B cell (primary cell): ENCODE measurements at regions not wholly inside any gene's neighbourhood (a gene's known extent, or its start where the extent isn't known, plus 50 kb on each side); places are given as distances from the start of the nearest gene placed in this dataset.

Experiments
- ATAC-seq: fragments of 200-7000 bp; cut with Tn5 transposase; one replicate; pipeline ENCODE4 v1.10.0; 2021; ENCODE audit warnings: low read depth, mild to moderate bottlenecking, moderate number of reproducible peaks, moderate library complexity
- CTCF ChIA-PET: fragments of 350-600 bp; sonication (Branson Sonifier 250); formaldehyde crosslinking; loops from one replicate; lab custom pipeline; 2021; ENCODE audit warnings: antibody characterized with exemption, inconsistent platforms; lab: Charles Lee
- POLR2A ChIA-PET: fragments of 350-600 bp; sonication (Branson Sonifier 250); formaldehyde crosslinking; loops from one replicate; lab custom pipeline; 2021; ENCODE audit warnings: antibody characterized with exemption; lab: Charles Lee
- DNase-seq: peaks from one replicate; pipeline ENCODE4 v3.0.0; 2013
- H2AFZ ChIP-seq: 2 replicates; pipeline ENCODE4 v1.6.1; 2012; ENCODE audit warnings: mild to moderate bottlenecking, low read depth, low read length; ENCODE audit not compliant: insufficient read depth, poor library complexity, severe bottlenecking
- H3K27ac ChIP-seq, 2 donors: 1 replicate in 1 of 2; 2 replicates in 1 of 2; pipeline ENCODE4 v1.5.1; 2012 to 2013; ENCODE audit warnings: low read length in 2 of 2, mild to moderate bottlenecking in 2 of 2, moderate library complexity in 1 of 2
- H3K27me3 ChIP-seq, 4 experiments: fragments of 200-600 bp in 1 of 4; sonication (generic) in 1 of 4; replicated peaks in 1 of 4; 1 replicate in 2 of 4; 2 replicates in 2 of 4; pipeline versions ENCODE4 v1.6.1 to v1.7.0; 2013 to 2016; ENCODE audit warnings: low read length in 3 of 4, mild to moderate bottlenecking in 2 of 4, mixed read lengths in 1 of 4, moderate library complexity in 1 of 4; ENCODE audit not compliant: insufficient read depth in 4 of 4, control insufficient read depth in 3 of 4; ENCODE audit errors: control extremely low read depth in 1 of 4
- H3K36me3 ChIP-seq, 2 experiments: replicated peaks in 1 of 2; 1 replicate in 1 of 2; 2 replicates in 1 of 2; pipeline versions ENCODE4 v1.6.1 to v1.7.1; 2013; ENCODE audit warnings: low read length in 1 of 2; ENCODE audit not compliant: insufficient read depth in 2 of 2, control insufficient read depth in 1 of 2; ENCODE audit errors: control extremely low read depth in 1 of 2, extremely low read depth in 1 of 2
- H3K4me1 ChIP-seq, 2 donors: fragments of 200-600 bp in 1 of 2; sonication (generic) in 1 of 2; 1 replicate in 1 of 2; 2 replicates in 1 of 2; pipeline versions ENCODE4 v1.5.1 to v1.6.1; 2013 to 2017; ENCODE audit warnings: low read length in 2 of 2; ENCODE audit not compliant: control insufficient read depth in 2 of 2, insufficient read depth in 2 of 2
- H3K4me2 ChIP-seq: replicated peaks from 2 replicates; pipeline ENCODE3; 2012; ENCODE audit warnings: mild to moderate bottlenecking, low read depth, low read length; ENCODE audit not compliant: poor library complexity, severe bottlenecking
- H3K4me3 ChIP-seq, 5 experiments: fragments of 200-600 bp in 1 of 5; sonication (generic) in 1 of 5; 1 replicate in 3 of 5; 2 replicates in 2 of 5; pipeline versions ENCODE4 v1.5.1 to v1.7.0; 2011 to 2016; ENCODE audit warnings: low read length in 4 of 5, mild to moderate bottlenecking in 4 of 5, low read depth in 2 of 5, control low read depth in 1 of 5, moderate library complexity in 1 of 5; ENCODE audit not compliant: insufficient read depth in 1 of 5; ENCODE audit errors: control extremely low read depth in 1 of 5, extremely low read depth in 1 of 5
- H3K79me2 ChIP-seq: fragments of 200-600 bp; sonication (generic); one replicate; pipeline ENCODE4 v1.6.0; 2016; ENCODE audit warnings: low read length; ENCODE audit not compliant: control insufficient read depth, insufficient read depth
- H3K9ac ChIP-seq: fragments of 200-600 bp; sonication (generic); 2 replicates; pipeline ENCODE4 v1.6.1; 2017; ENCODE audit warnings: mild to moderate bottlenecking, low read length, moderate library complexity
- H3K9me3 ChIP-seq, 3 donors: one replicate each; pipeline versions ENCODE4 v1.6.1 to v1.7.1; 2013; ENCODE audit warnings: low read length in 2 of 3; ENCODE audit not compliant: control insufficient read depth in 2 of 3, insufficient read depth in 1 of 3; ENCODE audit errors: control extremely low read depth in 1 of 3
- H4K20me1 ChIP-seq: 2 replicates; pipeline ENCODE4 v1.6.0; 2012; ENCODE audit warnings: mild to moderate bottlenecking, low read length; ENCODE audit not compliant: insufficient read depth, control insufficient read depth, poor library complexity, severe bottlenecking
- H3K27ac Mint-ChIP-seq: one replicate; pipeline ENCODE4 v1.8.0; 2021; ENCODE audit warnings: mixed read lengths
- H3K27me3 Mint-ChIP-seq: one replicate; pipeline ENCODE4 v1.8.0; 2021; ENCODE audit warnings: mixed read lengths
- H3K4me1 Mint-ChIP-seq: one replicate; pipeline ENCODE4 v1.8.0; 2021; ENCODE audit warnings: mixed read lengths
- H3K4me3 Mint-ChIP-seq: one replicate; pipeline ENCODE4 v1.8.0; 2021; ENCODE audit warnings: mixed read lengths
- H3K9me3 Mint-ChIP-seq: one replicate; pipeline ENCODE4 v1.8.0; 2022; ENCODE audit warnings: mixed read lengths; ENCODE audit not compliant: insufficient read depth
- EZH2 ChIP-seq: IDR thresholded peaks from 2 replicates; pipeline ENCODE4 v1.6.1; 2012; ENCODE audit warnings: borderline replicate concordance, low read depth, mild to moderate bottlenecking, moderate library complexity, low read length; ENCODE audit not compliant: insufficient read depth, poor library complexity, severe bottlenecking
- WGBS: methylation state at CpG from one replicate; pipeline ENCODE4 v1.1.5; 2013; ENCODE audit warnings: missing lambda C conversion rate; ENCODE audit not compliant: insufficient coverage; 5-methylcytosine and 5-hydroxymethylcytosine counted together
- intact Hi-C: fragments of 100-400 bp; cut with micrococcal nuclease; formaldehyde crosslinking; loops from one replicate; pipeline ENCODE4 v1.10.0; 2022
- TF ChIP-seq, protein P1 (sequence below): fragments of 200-600 bp; IDR thresholded peaks from one replicate; pipeline ENCODE4 v1.8.0; 2022; ENCODE audit warnings: antibody characterized with exemption, mild to moderate bottlenecking

DNA sequence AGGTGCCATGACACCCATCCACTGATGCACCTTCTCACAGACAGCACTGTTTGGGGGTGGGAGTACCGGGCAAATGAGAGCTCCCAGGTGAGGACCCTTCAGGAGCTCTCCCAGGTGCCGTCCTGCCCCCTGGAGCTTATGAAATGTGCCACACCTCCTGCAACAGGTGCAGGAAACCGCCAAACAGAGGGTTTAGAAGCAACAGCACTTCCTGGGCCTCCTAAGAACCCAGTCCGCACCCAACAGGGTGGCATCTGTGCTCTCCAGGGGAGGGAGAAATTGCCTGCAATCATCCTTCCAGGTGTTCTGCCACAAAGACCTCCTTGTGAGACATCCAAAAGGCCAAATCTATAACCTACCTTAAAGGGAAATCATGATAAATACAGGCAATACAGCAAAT, 87.7 kb upstream of the ATP1B1 start:
- Histone ChIP-seq H3K4me3 (no peak overlapping the region), H3K36me3 (no peaks in the 10 kb centered on the region), H3K4me2 (no peak overlapping the region), H4K20me1 (no peaks in the 10 kb centered on the region), H3K9ac (no peak overlapping the region), H2AFZ (no peak overlapping the region), H3K79me2 (no peaks in the 10 kb centered on the region), H3K27ac (no peak overlapping the region), H3K9me3 (peaks cover 0 to 1% (median under 1%) of the 10 kb centered on the region in 3 donors), H3K4me1 (no peaks in the 10 kb centered on the region), H3K27me3 (no peaks in the 10 kb centered on the region)
- Mint-ChIP-seq H3K27ac (no peak overlapping the region), H3K4me3 (no peak overlapping the region), H3K27me3 (peaks cover 8% of the 10 kb centered on the region), H3K4me1 (no peaks in the 10 kb centered on the region), H3K9me3 (no peaks in the 10 kb centered on the region)
- CTCF ChIA-PET, result no interaction called here
- 89% methylated on average over 3 of the region's 4 CpGs for WGBS
- TF ChIP-seq, protein P1, sequence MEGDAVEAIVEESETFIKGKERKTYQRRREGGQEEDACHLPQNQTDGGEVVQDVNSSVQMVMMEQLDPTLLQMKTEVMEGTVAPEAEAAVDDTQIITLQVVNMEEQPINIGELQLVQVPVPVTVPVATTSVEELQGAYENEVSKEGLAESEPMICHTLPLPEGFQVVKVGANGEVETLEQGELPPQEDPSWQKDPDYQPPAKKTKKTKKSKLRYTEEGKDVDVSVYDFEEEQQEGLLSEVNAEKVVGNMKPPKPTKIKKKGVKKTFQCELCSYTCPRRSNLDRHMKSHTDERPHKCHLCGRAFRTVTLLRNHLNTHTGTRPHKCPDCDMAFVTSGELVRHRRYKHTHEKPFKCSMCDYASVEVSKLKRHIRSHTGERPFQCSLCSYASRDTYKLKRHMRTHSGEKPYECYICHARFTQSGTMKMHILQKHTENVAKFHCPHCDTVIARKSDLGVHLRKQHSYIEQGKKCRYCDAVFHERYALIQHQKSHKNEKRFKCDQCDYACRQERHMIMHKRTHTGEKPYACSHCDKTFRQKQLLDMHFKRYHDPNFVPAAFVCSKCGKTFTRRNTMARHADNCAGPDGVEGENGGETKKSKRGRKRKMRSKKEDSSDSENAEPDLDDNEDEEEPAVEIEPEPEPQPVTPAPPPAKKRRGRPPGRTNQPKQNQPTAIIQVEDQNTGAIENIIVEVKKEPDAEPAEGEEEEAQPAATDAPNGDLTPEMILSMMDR, result no peak
- TF ChIP-seq EZH2, result no peak
- no peak for DNase-seq
- POLR2A ChIA-PET, result no interaction called here
- no peak for ATAC-seq
- intact Hi-C loops, result no loop called here

DNA sequence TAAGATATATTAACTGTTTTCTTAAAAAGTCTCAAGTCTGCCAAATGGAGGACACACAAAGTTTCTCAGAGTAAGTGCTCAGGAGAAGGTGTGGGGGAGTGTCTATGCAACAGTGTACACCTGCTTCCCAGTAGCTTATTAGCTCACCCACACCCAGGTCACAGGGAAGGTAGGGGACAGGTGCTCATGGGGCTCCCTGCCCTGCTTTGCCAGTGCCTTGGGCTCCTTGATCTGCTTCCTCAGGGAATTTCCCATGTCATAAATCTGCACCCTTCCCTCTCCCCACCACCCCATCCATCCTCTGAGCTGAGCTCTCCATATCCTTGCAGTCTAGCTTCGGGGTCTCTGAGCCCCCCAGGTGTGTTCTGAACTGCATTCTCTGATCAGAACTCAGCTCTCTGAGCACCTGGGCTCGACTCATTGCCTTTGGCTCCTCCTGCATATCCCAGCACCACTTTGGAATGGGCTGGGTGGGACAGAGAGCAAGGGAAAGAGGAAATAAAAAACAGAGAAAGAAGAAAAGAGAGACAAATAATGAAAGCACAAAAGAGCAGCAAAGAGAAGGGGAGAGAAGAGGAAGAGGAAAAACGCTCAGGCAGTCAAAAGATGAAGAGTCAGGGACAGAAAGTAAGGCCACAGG, 87.0 kb upstream of the ATP1B1 start:
- 67% methylated on average over 1 of the region's 3 CpGs for WGBS
- CTCF ChIA-PET, result no interaction called here
- Histone ChIP-seq H4K20me1 (no peaks in the 10 kb centered on the region), H3K9ac (no peak overlapping the region), H3K4me3 (no peak overlapping the region), H3K27ac (no peak overlapping the region), H3K4me2 (no peak overlapping the region), H3K36me3 (no peaks in the 10 kb centered on the region), H3K4me1 (no peaks in the 10 kb centered on the region), H2AFZ (no peak overlapping the region), H3K9me3 (peaks cover 0 to 4% (median 1%) of the 10 kb centered on the region in 3 donors), H3K79me2 (no peaks in the 10 kb centered on the region), H3K27me3 (no peaks in the 10 kb centered on the region)
- H3K27me3 Mint-ChIP-seq, result peaks cover 8% of the 10 kb centered on the region
- DNase-seq, result no peak
- H3K27ac Mint-ChIP-seq, result no peak overlapping the region
- H3K4me1 Mint-ChIP-seq, result no peaks in the 10 kb centered on the region
- TF ChIP-seq EZH2, result no peak
- TF ChIP-seq, protein P1, result no peak
- no peak for ATAC-seq
- POLR2A ChIA-PET, result no interaction called here
- no peak overlapping the region for H3K4me3 Mint-ChIP-seq
- intact Hi-C loops, result no loop called here
- H3K9me3 Mint-ChIP-seq, result no peaks in the 10 kb centered on the region
